OCI-LY7 (cell line): ENCODE measurements at regions not wholly inside any gene's neighbourhood (a gene's known extent, or its start where the extent isn't known, plus 50 kb on each side); places are given as distances from the start of the nearest gene placed in this dataset.

Experiments
- BruUV-seq: library from RNA; stranded (reverse); fragments of 400-500 nt; replicated peaks from 2 replicates; lab custom pipeline; 2021; lab: Mats Ljungman, UMichigan
- CTCF ChIA-PET: fragments of 300-600 bp; sonication (Branson Sonifier 250); formaldehyde crosslinking; loops from one replicate; lab custom pipeline; 2022; ENCODE audit warnings: antibody characterized with exemption; ENCODE audit not compliant: unreplicated experiment; lab: Charles Lee
- POLR2A ChIA-PET: fragments of 300-600 bp; sonication (Branson Sonifier 250); formaldehyde crosslinking; loops from one replicate; lab custom pipeline; 2022; ENCODE audit warnings: antibody characterized with exemption; lab: Charles Lee
- DNase-seq: peaks from one replicate; pipeline ENCODE4 v3.0.0-alpha.2; 2015; ENCODE audit warnings: low spot score
- H2AFZ ChIP-seq: fragments of 200-600 bp; sonication (generic), shearing (Covaris generic); 2 replicates; pipeline ENCODE4 v1.6.1; 2014; ENCODE audit warnings: mild to moderate bottlenecking, antibody characterized with exemption, low read length, moderate library complexity
- H3K27ac ChIP-seq: fragments of 200-600 bp; sonication (generic); 2 replicates; pipeline ENCODE4 v1.5.1; 2014; ENCODE audit warnings: mixed run types, low read depth, mild to moderate bottlenecking, moderate library complexity, low read length, inconsistent platforms; ENCODE audit not compliant: poor library complexity, severe bottlenecking
- H3K36me3 ChIP-seq: fragments of 200-600 bp; sonication (generic); 2 replicates; pipeline ENCODE4 v1.6.1; 2014; ENCODE audit warnings: mild to moderate bottlenecking, antibody characterized with exemption, low read length, moderate library complexity, mixed read lengths; ENCODE audit not compliant: insufficient read depth
- H3K4me1 ChIP-seq: fragments of 200-600 bp; sonication (generic); 2 replicates; pipeline ENCODE4 v1.5.1; 2014; ENCODE audit warnings: mild to moderate bottlenecking, low read length; ENCODE audit not compliant: insufficient read depth, poor library complexity, severe bottlenecking
- H3K4me2 ChIP-seq: fragments of 200-600 bp; sonication (generic); 2 replicates; pipeline ENCODE4 v1.6.1; 2014; ENCODE audit warnings: mild to moderate bottlenecking, low read length
- H3K4me3 ChIP-seq: fragments of 200-600 bp; sonication (generic); 2 replicates; pipeline ENCODE4 v1.5.1; 2014; ENCODE audit warnings: mild to moderate bottlenecking, low read depth, low read length; ENCODE audit not compliant: poor library complexity, severe bottlenecking
- H3K79me2 ChIP-seq: fragments of 200-600 bp; sonication (generic); 2 replicates; pipeline ENCODE4 v1.6.1; 2016; ENCODE audit warnings: low read depth, mild to moderate bottlenecking, low read length, moderate library complexity, mixed read lengths; ENCODE audit not compliant: insufficient read depth
- H3K9me2 ChIP-seq: fragments of 200-600 bp; sonication (generic); 2 replicates; pipeline ENCODE4 v1.6.1; 2016; ENCODE audit warnings: mild to moderate bottlenecking, low read length, mixed read lengths; ENCODE audit not compliant: insufficient read depth
- H3K9me3 ChIP-seq: fragments of 200-600 bp; sonication (generic); 2 replicates; pipeline ENCODE4 v1.6.1; 2014; ENCODE audit warnings: mild to moderate bottlenecking, mixed run types, low read length, mixed read lengths
- H4K20me1 ChIP-seq: fragments of 200-600 bp; sonication (generic); 2 replicates; pipeline ENCODE4 v1.6.1; 2014; ENCODE audit warnings: mild to moderate bottlenecking, antibody characterized with exemption, low read length, moderate library complexity, mixed read lengths; ENCODE audit not compliant: insufficient read depth
- EZH2phosphoT487 ChIP-seq: fragments of 200-600 bp; sonication (generic); IDR thresholded peaks from 2 replicates; pipeline ENCODE4 v1.6.1; 2018; ENCODE audit warnings: low read depth, borderline replicate concordance, mild to moderate bottlenecking, mixed run types, antibody characterized with exemption, low read length, moderate library complexity, mixed read lengths
- intact Hi-C: fragments of 100-400 bp; cut with micrococcal nuclease; formaldehyde crosslinking; loops from one replicate; pipeline ENCODE4 v1.10.0; 2022; ENCODE audit not compliant: unreplicated experiment
- TF ChIP-seq, protein P1 (sequence below): fragments of 200-600 bp; sonication (generic); conservative IDR thresholded peaks from 2 replicates; pipeline ENCODE4 v1.5.1; 2014; ENCODE audit warnings: mild to moderate bottlenecking, antibody characterized with exemption, low read length, moderate library complexity, mixed read lengths

DNA sequence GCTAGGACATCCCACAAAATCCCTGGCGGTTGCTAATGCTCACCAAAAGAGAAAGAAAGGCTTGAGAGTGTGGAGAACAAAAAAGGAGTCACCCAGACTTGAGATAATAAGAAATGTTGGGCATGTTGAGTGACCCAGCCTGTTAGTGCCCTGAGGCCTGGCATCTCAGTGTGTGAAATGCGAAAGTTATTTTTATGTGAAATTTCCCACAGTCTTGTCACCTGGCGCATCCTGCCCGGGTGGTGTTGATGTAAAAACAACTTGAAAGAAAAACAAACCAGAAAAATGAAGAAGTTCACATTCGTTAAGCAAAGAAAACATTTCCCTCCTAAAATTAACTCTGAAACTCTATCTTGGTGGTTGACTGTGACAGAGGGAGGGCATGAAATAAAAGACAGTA is 495.2 kb downstream of the MID1IP1 start:
- intact Hi-C loops = no loop called here
- peaks cover 3% of the 10 kb centered on the region for H3K4me1 ChIP-seq
- peak; percentile 7 for DNase-seq
- H3K79me2 ChIP-seq = no peaks in the 10 kb centered on the region
- H3K4me3 ChIP-seq = no peak overlapping the region
- no peak overlapping the region for H3K4me2 ChIP-seq
- H3K9me3 ChIP-seq = no peaks in the 10 kb centered on the region
- H3K27ac ChIP-seq = no peak overlapping the region
- ChIA-PET CTCF (no interaction called here), POLR2A (no interaction called here)
- H3K9me2 ChIP-seq = no peaks in the 10 kb centered on the region
- H2AFZ ChIP-seq = 0 out of 2 replicates have a peak overlapping the region, but pooled peaks have one; percentile 14
- no TSS peak for BruUV-seq
- H4K20me1 ChIP-seq = no peaks in the 10 kb centered on the region
- H3K36me3 ChIP-seq = no peaks in the 10 kb centered on the region
- TF ChIP-seq EZH2phosphoT487 = no peak
- TF ChIP-seq, protein P1, sequence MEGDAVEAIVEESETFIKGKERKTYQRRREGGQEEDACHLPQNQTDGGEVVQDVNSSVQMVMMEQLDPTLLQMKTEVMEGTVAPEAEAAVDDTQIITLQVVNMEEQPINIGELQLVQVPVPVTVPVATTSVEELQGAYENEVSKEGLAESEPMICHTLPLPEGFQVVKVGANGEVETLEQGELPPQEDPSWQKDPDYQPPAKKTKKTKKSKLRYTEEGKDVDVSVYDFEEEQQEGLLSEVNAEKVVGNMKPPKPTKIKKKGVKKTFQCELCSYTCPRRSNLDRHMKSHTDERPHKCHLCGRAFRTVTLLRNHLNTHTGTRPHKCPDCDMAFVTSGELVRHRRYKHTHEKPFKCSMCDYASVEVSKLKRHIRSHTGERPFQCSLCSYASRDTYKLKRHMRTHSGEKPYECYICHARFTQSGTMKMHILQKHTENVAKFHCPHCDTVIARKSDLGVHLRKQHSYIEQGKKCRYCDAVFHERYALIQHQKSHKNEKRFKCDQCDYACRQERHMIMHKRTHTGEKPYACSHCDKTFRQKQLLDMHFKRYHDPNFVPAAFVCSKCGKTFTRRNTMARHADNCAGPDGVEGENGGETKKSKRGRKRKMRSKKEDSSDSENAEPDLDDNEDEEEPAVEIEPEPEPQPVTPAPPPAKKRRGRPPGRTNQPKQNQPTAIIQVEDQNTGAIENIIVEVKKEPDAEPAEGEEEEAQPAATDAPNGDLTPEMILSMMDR = no peak

GRCh38 chrX:39298821-39299220 is 497.6 kb downstream of the MID1IP1 start:
- DNase-seq = no peak
- ChIA-PET POLR2A (no interaction called here), CTCF (no interaction called here)
- Histone ChIP-seq H3K9me2 (no peaks in the 10 kb centered on the region), H3K27ac (no peak overlapping the region), H3K9me3 (no peaks in the 10 kb centered on the region), H3K4me1 (peaks cover 3% of the 10 kb centered on the region), H3K4me2 (no peak overlapping the region), H2AFZ (no peak overlapping the region), H3K36me3 (no peaks in the 10 kb centered on the region), H3K4me3 (no peak overlapping the region), H3K79me2 (no peaks in the 10 kb centered on the region), H4K20me1 (no peaks in the 10 kb centered on the region)
- intact Hi-C loops = no loop called here
- TF ChIP-seq, protein P1 = no peak
- TF ChIP-seq EZH2phosphoT487 = no peak
- no TSS peak for BruUV-seq

GRCh38 chrX:39299615-39300014 is 498.4 kb downstream of the MID1IP1 start:
- Histone ChIP-seq H3K36me3 (no peaks in the 10 kb centered on the region), H2AFZ (no peak overlapping the region), H3K9me3 (no peaks in the 10 kb centered on the region), H4K20me1 (no peaks in the 10 kb centered on the region), H3K9me2 (no peaks in the 10 kb centered on the region), H3K4me3 (no peak overlapping the region), H3K4me1 (peaks cover 3% of the 10 kb centered on the region), H3K4me2 (no peak overlapping the region), H3K79me2 (no peaks in the 10 kb centered on the region), H3K27ac (no peak overlapping the region)
- CTCF ChIA-PET = no interaction called here
- POLR2A ChIA-PET = no interaction called here
- BruUV-seq = no TSS peak
- no peak for DNase-seq
- no peak for TF ChIP-seq EZH2phosphoT487
- TF ChIP-seq, protein P1 = no peak
- intact Hi-C loops = no loop called here
